ENCODE measurements at regions not wholly inside any gene's neighbourhood (a gene's known extent, or its start where the extent isn't known, plus 50 kb on each side); places are given as distances from the start of the nearest gene placed in this dataset.

DNA sequence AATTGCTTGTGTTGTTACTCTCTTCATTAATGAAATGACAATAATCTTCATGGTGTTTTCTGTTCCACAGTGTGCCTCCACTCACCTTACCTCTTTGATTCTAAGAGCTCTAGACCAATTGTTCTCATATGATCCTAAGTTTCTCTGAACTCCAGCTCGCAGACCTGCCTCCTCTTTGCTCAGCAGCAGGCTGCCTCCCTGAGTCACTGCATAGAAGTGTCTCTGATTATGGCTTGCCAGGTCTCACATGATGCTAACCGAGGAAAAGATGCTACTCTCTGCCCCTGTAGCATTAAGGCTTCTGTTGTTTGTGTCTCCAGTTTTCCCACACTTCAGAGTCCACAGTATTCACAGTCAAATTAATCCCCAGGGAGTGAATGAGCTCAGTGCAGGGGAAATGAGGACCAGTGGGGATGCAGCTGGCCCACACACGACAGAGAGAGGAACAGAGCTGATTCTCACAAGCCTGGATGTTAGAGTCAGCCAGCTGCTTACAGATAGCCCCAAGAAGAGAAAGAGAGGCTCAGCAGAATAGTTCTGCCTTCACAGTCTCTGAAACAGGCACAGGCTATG lies 145.9 kb upstream of the EGR2 start:
- Mint-ChIP-seq H3K4me1 (ENCODE audit: insufficient read depth, unreplicated experiment) (no peaks in the 10 kb centered on the region), H3K27me3 (ENCODE audit: insufficient read depth, unreplicated experiment) (peaks cover 11% of the 10 kb centered on the region), H3K4me3 (ENCODE audit: unreplicated experiment) (no peak overlapping the region), H3K27ac (ENCODE audit: low read depth, unreplicated experiment) (no peak overlapping the region), H3K9me3 (ENCODE audit: unreplicated experiment) (no peaks in the 10 kb centered on the region), H3K36me3 (ENCODE audit: insufficient read depth, unreplicated experiment) (no peaks in the 10 kb centered on the region)
- TF ChIP-seq, protein P1, sequence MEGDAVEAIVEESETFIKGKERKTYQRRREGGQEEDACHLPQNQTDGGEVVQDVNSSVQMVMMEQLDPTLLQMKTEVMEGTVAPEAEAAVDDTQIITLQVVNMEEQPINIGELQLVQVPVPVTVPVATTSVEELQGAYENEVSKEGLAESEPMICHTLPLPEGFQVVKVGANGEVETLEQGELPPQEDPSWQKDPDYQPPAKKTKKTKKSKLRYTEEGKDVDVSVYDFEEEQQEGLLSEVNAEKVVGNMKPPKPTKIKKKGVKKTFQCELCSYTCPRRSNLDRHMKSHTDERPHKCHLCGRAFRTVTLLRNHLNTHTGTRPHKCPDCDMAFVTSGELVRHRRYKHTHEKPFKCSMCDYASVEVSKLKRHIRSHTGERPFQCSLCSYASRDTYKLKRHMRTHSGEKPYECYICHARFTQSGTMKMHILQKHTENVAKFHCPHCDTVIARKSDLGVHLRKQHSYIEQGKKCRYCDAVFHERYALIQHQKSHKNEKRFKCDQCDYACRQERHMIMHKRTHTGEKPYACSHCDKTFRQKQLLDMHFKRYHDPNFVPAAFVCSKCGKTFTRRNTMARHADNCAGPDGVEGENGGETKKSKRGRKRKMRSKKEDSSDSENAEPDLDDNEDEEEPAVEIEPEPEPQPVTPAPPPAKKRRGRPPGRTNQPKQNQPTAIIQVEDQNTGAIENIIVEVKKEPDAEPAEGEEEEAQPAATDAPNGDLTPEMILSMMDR (IDR thresholded peaks at IDR 0.05; ENCODE audit: unreplicated experiment), result no peak
- DNase-seq (ENCODE audit: unreplicated experiment), result no peak
- no TSS peak for BruUV-seq (replicated peaks)
- ChIA-PET POLR2A (interaction anchor here (0.6 to 1.3 kb wide), 2 partner anchors 37 to 324 kb away, joined by 3 to 5 read pairs; no protein-coding TSS in a partner anchor), CTCF (interaction anchor here (0.8 kb wide), 1 partner anchor 197 kb away, joined by 3 read pairs; no protein-coding TSS in a partner anchor)
- intact Hi-C loops (cut with micrococcal nuclease), result no loop called here

DNA sequence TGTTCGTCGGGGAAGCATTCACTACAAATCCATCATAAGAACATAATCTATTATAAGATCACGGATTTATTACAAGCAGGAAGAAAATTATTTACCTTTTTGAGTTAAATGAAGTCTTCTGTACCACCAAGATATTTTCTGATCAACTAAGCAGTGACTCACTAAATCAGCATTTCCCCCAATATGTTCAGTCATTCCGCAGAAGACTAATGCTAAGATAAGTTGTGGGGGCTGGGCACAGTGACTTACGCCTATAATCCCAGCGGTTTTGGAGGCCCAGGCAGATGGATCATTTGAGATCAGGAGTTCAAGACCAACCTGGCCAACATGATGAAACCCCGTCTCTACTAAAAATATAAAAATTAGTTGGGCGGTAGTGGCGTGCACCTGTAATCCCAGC lies 144.2 kb upstream of the EGR2 start:
- Mint-ChIP-seq H3K36me3 (ENCODE audit: insufficient read depth, unreplicated experiment) (no peaks in the 10 kb centered on the region), H3K27me3 (ENCODE audit: insufficient read depth, unreplicated experiment) (peaks cover 11% of the 10 kb centered on the region), H3K9me3 (ENCODE audit: unreplicated experiment) (no peaks in the 10 kb centered on the region), H3K4me3 (ENCODE audit: unreplicated experiment) (no peak overlapping the region), H3K27ac (ENCODE audit: low read depth, unreplicated experiment) (no peak overlapping the region), H3K4me1 (ENCODE audit: insufficient read depth, unreplicated experiment) (no peaks in the 10 kb centered on the region)
- ChIA-PET CTCF (interaction anchor here (0.6 kb wide), 1 partner anchor 171 kb away, joined by 3 read pairs; no protein-coding TSS in a partner anchor), POLR2A (no interaction called here)
- no peak for DNase-seq (ENCODE audit: unreplicated experiment)
- TF ChIP-seq, protein P1 (IDR thresholded peaks at IDR 0.05; ENCODE audit: unreplicated experiment), result no peak
- intact Hi-C loops (cut with micrococcal nuclease), result no loop called here
- no TSS peak for BruUV-seq (replicated peaks)

DNA sequence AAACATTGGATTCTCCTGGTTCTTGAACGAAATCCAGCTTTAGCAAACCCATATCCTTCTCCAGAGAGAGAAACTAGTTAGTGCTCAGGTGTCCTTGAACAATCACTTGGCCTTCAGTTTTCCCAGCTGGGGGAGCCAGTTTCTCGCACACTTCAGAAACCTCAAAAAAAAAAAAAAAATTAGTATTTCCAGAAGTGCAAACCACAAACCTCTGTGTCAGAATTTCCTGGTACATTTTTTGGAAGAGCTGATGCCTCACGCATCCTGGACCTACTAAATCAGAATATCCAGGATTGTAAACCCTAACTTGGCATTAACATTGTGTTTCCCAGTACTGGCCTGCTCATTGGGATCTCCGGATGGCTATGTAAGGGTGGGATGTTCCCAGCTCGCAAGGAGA lies 143.4 kb upstream of the EGR2 start:
- no peak for DNase-seq (ENCODE audit: unreplicated experiment)
- intact Hi-C loops (cut with micrococcal nuclease), result no loop called here
- Mint-ChIP-seq H3K9me3 (ENCODE audit: unreplicated experiment) (no peaks in the 10 kb centered on the region), H3K4me3 (ENCODE audit: unreplicated experiment) (no peak overlapping the region), H3K4me1 (ENCODE audit: insufficient read depth, unreplicated experiment) (no peaks in the 10 kb centered on the region), H3K36me3 (ENCODE audit: insufficient read depth, unreplicated experiment) (no peaks in the 10 kb centered on the region), H3K27me3 (ENCODE audit: insufficient read depth, unreplicated experiment) (peaks cover 11% of the 10 kb centered on the region), H3K27ac (ENCODE audit: low read depth, unreplicated experiment) (no peak overlapping the region)
- CTCF ChIA-PET, result interaction anchor here (0.6 kb wide), 1 partner anchor 128 kb away, joined by 3 read pairs; no protein-coding TSS in a partner anchor
- POLR2A ChIA-PET, result no interaction called here
- TF ChIP-seq, protein P1 (IDR thresholded peaks at IDR 0.05; ENCODE audit: unreplicated experiment), result no peak
- no TSS peak for BruUV-seq (replicated peaks)

DNA sequence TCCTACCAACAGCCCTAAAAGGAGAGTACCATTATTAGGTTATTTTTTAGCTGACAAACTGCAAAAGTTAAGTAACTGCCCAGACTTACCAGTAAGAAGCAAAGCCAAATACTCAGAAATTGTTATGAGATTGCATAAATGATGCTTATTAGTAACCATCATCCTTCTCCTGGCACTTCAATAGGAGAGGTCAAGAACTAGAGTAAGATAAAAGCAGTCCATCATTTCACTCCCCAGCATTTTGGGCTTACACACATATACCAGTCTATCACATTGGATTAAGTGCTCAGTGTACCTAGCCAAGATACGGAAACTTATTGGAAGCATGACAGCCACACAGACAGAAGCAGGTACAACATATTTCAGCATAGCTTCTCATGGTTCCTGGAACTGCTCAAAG lies 142.8 kb upstream of the EGR2 start:
- Mint-ChIP-seq H3K9me3 (ENCODE audit: unreplicated experiment) (no peaks in the 10 kb centered on the region), H3K36me3 (ENCODE audit: insufficient read depth, unreplicated experiment) (no peaks in the 10 kb centered on the region), H3K4me1 (ENCODE audit: insufficient read depth, unreplicated experiment) (no peaks in the 10 kb centered on the region), H3K27me3 (ENCODE audit: insufficient read depth, unreplicated experiment) (peaks cover 11% of the 10 kb centered on the region), H3K4me3 (ENCODE audit: unreplicated experiment) (no peak overlapping the region), H3K27ac (ENCODE audit: low read depth, unreplicated experiment) (no peak overlapping the region)
- CTCF ChIA-PET, result no interaction called here
- DNase-seq (ENCODE audit: unreplicated experiment), result no peak
- no TSS peak for BruUV-seq (replicated peaks)
- POLR2A ChIA-PET, result no interaction called here
- TF ChIP-seq, protein P1 (IDR thresholded peaks at IDR 0.05; ENCODE audit: unreplicated experiment), result no peak
- intact Hi-C loops (cut with micrococcal nuclease), result no loop called here

Measured in MCF 10A (cell line).